Testis (tissue), 2 donors: ENCODE measurements at regions not wholly inside any gene's neighbourhood (a gene's known extent, or its start where the extent isn't known, plus 50 kb on each side); places are given as distances from the start of the nearest gene placed in this dataset.

Source experiments
- CTCF ChIP-seq, 3 experiments: fragments of 450-650 bp in 2 of 3; fragments of 200-600 bp in 1 of 3; sonication (generic) in 1 of 3; IDR thresholded peaks; one replicate each; pipeline ENCODE4 v1.5.1; 2016 to 2019; ENCODE audit warnings: antibody characterized with exemption in 3 of 3, mild to moderate bottlenecking in 2 of 3, moderate library complexity in 1 of 3
- POLR2A ChIP-seq: fragments of 450-650 bp; IDR thresholded peaks from one replicate; pipeline ENCODE4 v1.6.1; 2017; ENCODE audit warnings: antibody characterized with exemption, mild to moderate bottlenecking, moderate library complexity

- no peak for TF ChIP-seq CTCF (IDR thresholded peaks at IDR 0.05)
- no peak for TF ChIP-seq POLR2A
Observed at GRCh38 chr3:14258906-14259904, 80.6 kb downstream of the LSM3 start.
